Endothelial cell (in vitro differentiated cells): ENCODE measurements at regions not wholly inside any gene's neighbourhood (a gene's known extent, or its start where the extent isn't known, plus 50 kb on each side); places are given as distances from the start of the nearest gene placed in this dataset.

ENCODE experiments used
- DNase-seq: peaks from one replicate; pipeline ENCODE4 v3.0.0; 2021; ENCODE audit warnings: low spot score
- H3K27ac Mint-ChIP-seq: one replicate; pipeline ENCODE4 v1.8.0; 2021; ENCODE audit warnings: mixed read lengths, inconsistent platforms; ENCODE audit not compliant: unreplicated experiment
- H3K27me3 Mint-ChIP-seq: one replicate; pipeline ENCODE4 v1.8.0; 2021; ENCODE audit warnings: mild to moderate bottlenecking, moderate library complexity, mixed read lengths, inconsistent platforms; ENCODE audit not compliant: unreplicated experiment
- H3K36me3 Mint-ChIP-seq: one replicate; pipeline ENCODE4 v1.8.0; 2021; ENCODE audit warnings: mild to moderate bottlenecking, low read depth, mixed read lengths, inconsistent platforms; ENCODE audit not compliant: unreplicated experiment
- H3K4me1 Mint-ChIP-seq: one replicate; pipeline ENCODE4 v1.8.0; 2021; ENCODE audit warnings: mild to moderate bottlenecking, mixed read lengths, inconsistent platforms; ENCODE audit not compliant: unreplicated experiment
- H3K4me3 Mint-ChIP-seq: one replicate; pipeline ENCODE4 v1.8.0; 2021; ENCODE audit warnings: mild to moderate bottlenecking, mixed read lengths, inconsistent platforms; ENCODE audit not compliant: unreplicated experiment
- H3K9me3 Mint-ChIP-seq: one replicate; pipeline ENCODE4 v1.8.0; 2021; ENCODE audit warnings: mixed read lengths, inconsistent platforms; ENCODE audit not compliant: unreplicated experiment
- TF ChIP-seq, protein P1 (sequence below): fragments of 200-600 bp; sonication (generic); IDR thresholded peaks from one replicate; pipeline ENCODE4 v1.5.0; 2021; ENCODE audit warnings: antibody characterized with exemption; ENCODE audit not compliant: unreplicated experiment

DNA sequence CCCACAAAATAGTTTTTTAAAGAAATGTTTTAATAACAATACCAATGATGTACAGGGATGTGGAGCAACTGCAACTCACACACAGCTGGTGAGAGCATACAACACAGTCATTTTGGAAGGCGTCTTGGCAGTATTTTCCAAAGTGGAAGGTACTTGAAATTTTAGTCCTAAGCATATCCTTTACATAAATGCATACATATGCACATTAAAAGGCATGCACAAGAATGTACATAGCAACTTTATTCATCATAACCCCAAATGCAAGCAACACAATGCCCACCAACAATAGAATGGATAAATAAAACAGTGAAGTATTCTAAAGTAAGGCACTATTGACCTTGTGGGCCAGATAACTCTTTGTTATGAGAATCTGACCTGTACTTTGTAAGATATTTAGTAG is 310.1 kb upstream of the ADGRL2 start:
- Mint-ChIP-seq H3K4me3 (no peak overlapping the region), H3K9me3 (no peaks in the 10 kb centered on the region), H3K27ac (no peak overlapping the region), H3K36me3 (no peaks in the 10 kb centered on the region), H3K27me3 (no peaks in the 10 kb centered on the region), H3K4me1 (no peaks in the 10 kb centered on the region)
- TF ChIP-seq, protein P1, sequence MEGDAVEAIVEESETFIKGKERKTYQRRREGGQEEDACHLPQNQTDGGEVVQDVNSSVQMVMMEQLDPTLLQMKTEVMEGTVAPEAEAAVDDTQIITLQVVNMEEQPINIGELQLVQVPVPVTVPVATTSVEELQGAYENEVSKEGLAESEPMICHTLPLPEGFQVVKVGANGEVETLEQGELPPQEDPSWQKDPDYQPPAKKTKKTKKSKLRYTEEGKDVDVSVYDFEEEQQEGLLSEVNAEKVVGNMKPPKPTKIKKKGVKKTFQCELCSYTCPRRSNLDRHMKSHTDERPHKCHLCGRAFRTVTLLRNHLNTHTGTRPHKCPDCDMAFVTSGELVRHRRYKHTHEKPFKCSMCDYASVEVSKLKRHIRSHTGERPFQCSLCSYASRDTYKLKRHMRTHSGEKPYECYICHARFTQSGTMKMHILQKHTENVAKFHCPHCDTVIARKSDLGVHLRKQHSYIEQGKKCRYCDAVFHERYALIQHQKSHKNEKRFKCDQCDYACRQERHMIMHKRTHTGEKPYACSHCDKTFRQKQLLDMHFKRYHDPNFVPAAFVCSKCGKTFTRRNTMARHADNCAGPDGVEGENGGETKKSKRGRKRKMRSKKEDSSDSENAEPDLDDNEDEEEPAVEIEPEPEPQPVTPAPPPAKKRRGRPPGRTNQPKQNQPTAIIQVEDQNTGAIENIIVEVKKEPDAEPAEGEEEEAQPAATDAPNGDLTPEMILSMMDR, result no peak
- DNase-seq, result no peak

DNA sequence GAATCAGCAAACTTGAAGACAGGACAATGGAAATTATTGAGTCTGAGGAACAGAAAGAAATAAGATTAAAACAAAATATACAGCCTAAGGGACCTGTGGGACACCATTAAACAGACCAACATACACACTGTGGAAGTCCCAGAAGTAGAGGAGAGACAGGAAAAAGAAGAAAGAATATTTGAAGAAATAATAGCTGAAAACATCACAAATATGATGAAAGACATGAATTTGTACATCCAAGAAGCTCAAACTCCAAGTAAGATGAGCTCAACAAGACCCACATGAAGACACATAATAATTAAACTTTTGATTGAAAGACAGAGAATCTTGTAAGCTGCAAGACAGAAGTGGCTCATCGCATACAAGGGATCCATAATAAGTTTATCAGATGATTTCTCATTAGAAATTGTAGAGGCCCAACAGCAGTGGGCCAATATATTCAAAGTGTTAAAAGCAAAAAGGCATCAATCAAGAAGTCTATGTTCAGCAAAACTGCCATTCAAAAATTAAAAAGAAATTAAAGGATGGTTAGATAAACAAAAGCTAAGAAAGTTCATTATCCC is 311.3 kb upstream of the ADGRL2 start:
- no peak overlapping the region for H3K4me3 Mint-ChIP-seq
- no peak overlapping the region for H3K27ac Mint-ChIP-seq
- TF ChIP-seq, protein P1, result no peak
- H3K4me1 Mint-ChIP-seq, result no peaks in the 10 kb centered on the region
- DNase-seq, result no peak
- no peaks in the 10 kb centered on the region for H3K9me3 Mint-ChIP-seq
- H3K36me3 Mint-ChIP-seq, result no peaks in the 10 kb centered on the region
- H3K27me3 Mint-ChIP-seq, result no peaks in the 10 kb centered on the region

DNA sequence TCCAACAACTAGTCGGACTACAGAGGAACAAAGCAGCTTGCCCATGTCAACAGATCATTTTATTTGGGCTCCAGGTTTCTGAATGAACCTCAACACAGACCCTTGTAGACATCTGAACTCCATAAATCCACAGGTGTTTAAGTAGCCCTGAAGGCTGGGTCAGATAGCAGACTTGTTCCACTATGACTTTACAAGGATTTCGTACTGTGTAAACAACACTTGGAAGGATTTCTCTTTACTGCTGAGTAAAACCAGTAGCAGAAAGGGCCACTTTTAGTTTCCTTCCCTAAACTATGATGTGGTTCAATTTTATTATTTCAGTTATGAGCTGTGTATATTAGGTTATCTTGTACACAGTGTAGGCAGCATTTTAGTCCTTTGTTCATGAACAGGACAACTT is 316.4 kb upstream of the ADGRL2 start:
- no peaks in the 10 kb centered on the region for H3K27me3 Mint-ChIP-seq
- TF ChIP-seq, protein P1, result no peak
- no peak for DNase-seq
- H3K4me3 Mint-ChIP-seq, result no peak overlapping the region
- H3K36me3 Mint-ChIP-seq, result no peaks in the 10 kb centered on the region
- H3K9me3 Mint-ChIP-seq, result no peaks in the 10 kb centered on the region
- no peaks in the 10 kb centered on the region for H3K4me1 Mint-ChIP-seq
- no peak overlapping the region for H3K27ac Mint-ChIP-seq

DNA sequence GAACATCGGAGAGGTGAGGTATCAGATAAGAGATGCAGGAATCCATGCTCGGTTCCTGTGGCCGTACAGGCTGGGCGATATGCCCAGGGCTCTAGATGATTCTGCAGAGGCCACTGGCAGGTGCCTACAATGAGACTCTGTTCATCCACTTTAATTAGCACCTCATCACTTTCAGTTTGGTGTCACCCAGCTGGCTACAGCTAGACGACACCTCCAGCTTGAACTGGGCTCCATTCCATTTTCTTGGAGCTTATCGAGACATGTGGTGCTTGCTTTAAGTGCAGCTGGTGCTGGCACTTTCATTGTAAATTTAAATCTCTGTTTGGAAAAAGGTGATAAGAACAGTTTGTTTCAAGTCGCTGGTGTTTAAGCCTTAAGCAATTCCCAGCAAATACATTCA is 322.5 kb upstream of the ADGRL2 start:
- DNase-seq, result no peak
- TF ChIP-seq, protein P1, result no peak
- Mint-ChIP-seq H3K27ac (no peak overlapping the region), H3K4me3 (no peak overlapping the region), H3K9me3 (no peaks in the 10 kb centered on the region), H3K36me3 (no peaks in the 10 kb centered on the region), H3K27me3 (no peaks in the 10 kb centered on the region), H3K4me1 (no peaks in the 10 kb centered on the region)

DNA sequence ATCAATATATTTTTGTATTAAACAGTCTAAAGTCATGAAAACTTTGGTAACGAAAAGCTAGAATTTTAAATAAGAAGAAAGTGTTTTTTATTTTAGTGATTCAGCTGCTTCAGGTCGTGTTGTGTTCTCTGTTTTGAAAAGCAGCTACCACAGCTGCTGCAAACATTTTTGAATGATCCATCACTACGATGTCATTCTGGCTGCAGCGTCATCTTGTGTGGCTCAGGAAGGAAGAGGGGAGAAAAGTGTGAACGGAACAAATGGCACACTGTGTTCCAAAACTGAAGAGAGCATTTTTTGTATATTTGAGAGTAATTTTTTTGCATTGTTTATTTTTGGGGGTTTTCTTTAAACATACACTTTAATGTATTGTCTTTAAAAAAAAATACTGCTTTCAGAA is 323.0 kb upstream of the ADGRL2 start:
- Mint-ChIP-seq H3K4me3 (no peak overlapping the region), H3K9me3 (no peaks in the 10 kb centered on the region)

More for the DNA sequence above, 323.0 kb upstream of the ADGRL2 start:
- H3K36me3 Mint-ChIP-seq, result no peaks in the 10 kb centered on the region
- no peak for DNase-seq
- H3K4me1 Mint-ChIP-seq, result peaks cover 2% of the 10 kb centered on the region
- TF ChIP-seq, protein P1, result no peak
- H3K27ac Mint-ChIP-seq, result no peak overlapping the region
- H3K27me3 Mint-ChIP-seq, result no peaks in the 10 kb centered on the region
